IMR-90 (cell line): ENCODE measurements at regions not wholly inside any gene's neighbourhood (a gene's known extent, or its start where the extent isn't known, plus 50 kb on each side); places are given as distances from the start of the nearest gene placed in this dataset.

Experiments
- POLR2A ChIP-seq: IDR thresholded peaks from 2 replicates; pipeline ENCODE4 v1.6.1; 2012; ENCODE audit warnings: mild to moderate bottlenecking, low read depth, low read length
- TF ChIP-seq, protein P1 (sequence below): conservative IDR thresholded peaks from 2 replicates; pipeline ENCODE4 v1.5.1; 2012; ENCODE audit warnings: mild to moderate bottlenecking, low read depth, low read length, improper control_type of control experiment

DNA sequence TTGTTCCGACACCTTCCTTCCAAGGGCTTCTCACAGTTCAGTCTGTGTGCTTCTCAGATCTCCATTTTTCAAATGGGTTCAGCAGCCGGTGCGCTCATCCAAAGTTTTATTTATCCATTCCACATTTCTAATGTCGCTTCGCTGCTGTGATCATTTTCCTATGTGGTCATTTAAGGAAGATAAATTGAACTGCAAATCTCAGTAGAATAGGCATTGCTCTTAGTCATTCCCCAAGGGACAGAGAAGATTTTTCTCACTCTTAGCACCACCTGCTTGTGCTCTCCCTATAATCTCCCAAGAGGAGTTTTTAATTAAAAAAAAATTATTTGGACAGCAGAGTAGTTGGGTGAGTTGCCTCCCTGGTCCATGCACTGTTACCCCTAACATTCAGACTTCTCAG lies 278.9 kb upstream of the GATB start:
- TF ChIP-seq, protein P1, sequence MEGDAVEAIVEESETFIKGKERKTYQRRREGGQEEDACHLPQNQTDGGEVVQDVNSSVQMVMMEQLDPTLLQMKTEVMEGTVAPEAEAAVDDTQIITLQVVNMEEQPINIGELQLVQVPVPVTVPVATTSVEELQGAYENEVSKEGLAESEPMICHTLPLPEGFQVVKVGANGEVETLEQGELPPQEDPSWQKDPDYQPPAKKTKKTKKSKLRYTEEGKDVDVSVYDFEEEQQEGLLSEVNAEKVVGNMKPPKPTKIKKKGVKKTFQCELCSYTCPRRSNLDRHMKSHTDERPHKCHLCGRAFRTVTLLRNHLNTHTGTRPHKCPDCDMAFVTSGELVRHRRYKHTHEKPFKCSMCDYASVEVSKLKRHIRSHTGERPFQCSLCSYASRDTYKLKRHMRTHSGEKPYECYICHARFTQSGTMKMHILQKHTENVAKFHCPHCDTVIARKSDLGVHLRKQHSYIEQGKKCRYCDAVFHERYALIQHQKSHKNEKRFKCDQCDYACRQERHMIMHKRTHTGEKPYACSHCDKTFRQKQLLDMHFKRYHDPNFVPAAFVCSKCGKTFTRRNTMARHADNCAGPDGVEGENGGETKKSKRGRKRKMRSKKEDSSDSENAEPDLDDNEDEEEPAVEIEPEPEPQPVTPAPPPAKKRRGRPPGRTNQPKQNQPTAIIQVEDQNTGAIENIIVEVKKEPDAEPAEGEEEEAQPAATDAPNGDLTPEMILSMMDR: no peak
- no peak for TF ChIP-seq POLR2A
